GM19397 (cell line): ENCODE measurements at regions not wholly inside any gene's neighbourhood (a gene's known extent, or its start where the extent isn't known, plus 50 kb on each side); places are given as distances from the start of the nearest gene placed in this dataset.
"Not testable (repeated sequence)": the region's sequence is repeated elsewhere in the genome, so short reads cannot be mapped to it uniquely, and the experiment has no call there.

Experiments used
- ATAC-seq: cut with Tn5 transposase; IDR thresholded peaks from one replicate; pipeline ENCODE4 v1.9.1; 2021; ENCODE audit warnings: mild to moderate bottlenecking, moderate library complexity; ENCODE audit not compliant: unreplicated experiment

GRCh38 chr9:74071502-74071901 is 425.6 kb upstream of the RORB start:
- ATAC-seq, result no peak

DNA sequence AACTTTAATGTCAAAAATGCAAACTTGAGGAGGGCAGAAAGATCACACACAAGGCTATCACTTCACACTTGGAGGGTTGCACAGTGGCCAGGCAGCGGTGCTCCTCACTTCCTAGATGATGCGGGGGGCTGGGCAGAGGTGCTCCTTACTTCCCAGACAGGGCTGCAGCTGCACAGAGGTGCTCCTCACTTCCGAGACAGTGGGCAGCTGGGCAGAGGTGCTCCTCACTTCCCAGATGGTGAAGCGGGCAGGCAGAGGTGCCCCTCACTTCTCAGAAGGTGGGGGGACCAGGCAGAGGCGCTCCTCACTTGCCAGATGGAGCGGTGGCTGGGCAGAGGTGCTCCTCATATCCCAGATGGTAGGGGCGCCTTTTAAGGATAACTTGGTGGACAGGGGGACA is 423.2 kb upstream of the RORB start:
- ATAC-seq, result no peak

DNA sequence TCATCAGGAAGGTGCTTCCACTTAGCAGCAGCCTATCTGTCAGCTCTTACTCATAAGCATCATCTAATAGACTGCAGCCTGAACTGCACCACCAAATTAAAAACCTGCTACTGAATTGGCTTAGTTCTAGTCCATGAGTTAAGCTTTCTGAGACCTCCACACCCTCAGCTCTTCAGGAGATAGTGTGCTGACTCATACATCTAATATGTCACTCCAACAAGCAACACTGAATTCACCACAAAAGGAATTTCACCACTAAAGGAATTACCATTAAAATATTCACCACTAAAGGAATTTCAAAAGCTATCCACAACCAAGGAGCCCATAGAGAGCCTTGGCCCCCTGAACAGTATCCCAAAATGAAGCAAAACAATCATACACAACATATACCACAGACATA is 418.5 kb upstream of the RORB start:
- no peak for ATAC-seq

- ATAC-seq, result not testable (repeated sequence)
Observed at GRCh38 chr9:74080652-74081051, 416.5 kb upstream of the RORB start.

DNA sequence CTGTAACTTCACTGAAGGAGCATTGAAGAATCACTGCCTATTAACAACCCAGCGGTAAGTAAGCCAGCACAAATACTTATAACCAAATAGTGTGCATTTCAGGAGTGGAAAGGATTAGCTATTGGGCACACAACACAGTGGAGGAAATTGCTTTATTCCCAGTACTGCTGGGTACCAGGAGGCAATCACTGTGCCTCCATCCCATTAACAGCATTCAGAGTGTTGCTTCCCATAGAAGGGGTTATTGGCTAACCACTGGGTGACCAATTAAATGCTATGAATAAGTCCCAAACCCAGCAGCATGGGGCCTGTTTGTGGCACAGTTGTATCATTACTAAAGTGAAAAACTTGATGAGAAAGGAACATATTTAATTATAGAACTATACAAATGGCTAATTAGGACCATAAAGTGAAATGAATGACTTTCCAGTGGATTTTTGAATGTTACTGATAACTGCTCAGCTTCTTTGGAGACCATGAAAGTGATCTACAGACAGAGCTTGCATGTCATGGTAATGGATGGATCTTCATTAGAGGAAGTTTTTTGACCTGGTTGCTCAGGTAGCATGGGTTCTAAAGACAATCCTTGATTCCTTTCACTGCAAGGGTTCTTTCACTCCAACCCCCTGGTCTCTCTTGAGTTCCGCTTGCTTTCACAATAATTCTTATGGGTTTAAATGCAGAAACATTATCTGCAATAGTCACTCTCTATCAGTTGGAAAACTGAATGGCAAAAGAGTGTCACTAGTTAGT is 413.3 kb upstream of the RORB start:
- no peak for ATAC-seq

DNA sequence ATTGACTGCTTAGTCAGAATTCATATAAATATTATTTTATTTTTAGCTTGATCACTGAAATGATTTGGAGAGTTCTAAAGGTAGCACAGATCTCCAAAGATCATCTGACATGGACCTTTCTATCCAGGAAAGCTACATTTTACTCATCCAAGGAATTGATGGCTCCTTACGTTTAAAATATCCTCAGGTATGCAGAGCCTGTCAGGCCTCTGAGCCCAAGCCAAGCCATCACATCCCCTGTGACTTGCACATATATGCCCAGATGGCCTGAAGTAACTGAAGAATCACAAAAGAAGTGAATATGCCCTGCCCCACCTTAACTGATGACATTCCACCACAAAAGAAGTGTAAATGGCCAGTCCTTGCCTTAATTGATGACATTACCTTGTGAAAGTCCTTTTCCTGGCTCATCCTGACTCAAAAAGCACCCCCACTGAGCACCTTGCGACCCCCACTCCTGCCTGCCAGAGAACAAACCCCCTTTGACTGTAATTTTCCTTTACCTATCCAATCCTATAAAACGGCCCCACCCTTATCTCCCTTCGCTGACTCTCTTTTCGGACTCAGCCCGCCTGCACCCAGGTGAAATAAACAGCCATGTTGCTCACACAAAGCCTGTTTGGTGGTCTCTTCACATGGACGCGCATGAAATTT is 411.6 kb upstream of the RORB start:
- ATAC-seq, result not testable (repeated sequence)

DNA sequence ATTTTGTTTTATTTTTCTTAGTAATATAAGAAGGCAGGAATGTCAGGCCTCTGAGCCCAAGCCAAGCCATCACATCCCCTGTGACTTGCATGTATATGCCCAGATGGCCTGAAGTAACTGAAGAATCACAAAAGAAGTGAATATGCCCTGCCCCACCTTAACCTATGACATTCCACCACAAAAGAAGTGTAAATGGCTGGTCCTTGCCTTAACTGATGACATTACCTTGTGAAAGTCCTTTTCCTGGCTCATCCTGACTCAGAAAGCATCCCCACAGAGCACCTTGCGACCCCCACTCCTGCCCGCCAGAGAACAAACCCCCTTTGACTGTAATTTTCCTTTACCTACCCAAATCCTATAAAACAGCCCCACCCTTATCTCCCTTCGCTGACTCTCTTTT is 406.2 kb upstream of the RORB start:
- ATAC-seq, result not testable (repeated sequence)

DNA sequence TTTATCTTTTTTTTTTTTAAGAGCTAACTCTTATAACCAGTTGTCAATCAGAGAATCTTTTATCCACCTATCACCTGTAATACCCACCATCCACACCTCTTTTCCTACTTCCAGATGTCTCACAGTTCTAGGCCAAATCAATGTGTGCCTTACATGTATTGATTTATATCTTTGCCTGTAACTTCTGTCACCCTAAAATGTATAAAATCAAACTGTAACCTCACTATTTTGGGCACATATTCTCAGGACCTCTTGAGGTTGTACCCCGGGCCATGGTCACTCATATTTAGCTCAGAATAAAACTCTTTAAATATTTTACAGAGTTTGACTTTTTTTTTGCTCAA is 404.7 kb upstream of the RORB start:
- ATAC-seq, result no peak

- ATAC-seq, result not testable (repeated sequence)
Observed at GRCh38 chr9:74094037-74094436, 403.1 kb upstream of the RORB start.

DNA sequence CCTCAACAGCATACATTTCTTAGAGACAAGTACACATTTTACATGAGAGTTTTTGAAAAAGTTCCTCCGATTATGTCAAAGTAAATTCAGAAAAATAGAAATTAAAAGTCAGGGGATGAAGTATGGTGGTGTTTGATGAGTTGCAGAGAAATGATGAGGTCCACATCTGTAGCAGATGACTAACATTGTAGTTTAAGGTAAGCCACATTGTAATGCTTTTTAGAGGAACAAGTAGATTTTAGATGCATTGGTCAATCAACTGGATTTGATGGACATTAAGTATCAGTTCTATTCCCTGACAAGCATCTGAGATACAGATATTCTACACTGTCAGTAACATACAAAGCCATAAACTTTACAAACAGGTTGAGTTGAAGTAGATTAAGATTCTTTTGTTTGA is 402.4 kb upstream of the RORB start:
- no peak for ATAC-seq

DNA sequence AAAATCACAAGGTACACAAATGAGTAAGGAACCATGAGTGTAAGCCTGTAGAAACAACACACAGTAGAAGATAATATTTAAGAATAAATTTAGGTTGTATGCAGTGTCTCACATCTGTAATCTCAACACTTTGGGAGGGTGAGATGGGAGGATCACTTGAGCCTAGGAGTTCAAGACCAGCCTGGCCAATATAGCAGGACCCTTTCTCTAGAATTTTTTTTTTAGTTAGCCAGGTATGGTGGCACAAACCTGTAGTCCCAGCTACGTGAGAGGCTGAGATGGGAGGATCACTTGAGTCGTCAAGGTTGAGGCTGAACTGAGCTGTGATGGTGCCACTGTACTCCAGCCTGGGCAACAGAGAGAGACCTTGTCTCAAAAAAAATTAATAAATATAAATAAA is 401.2 kb upstream of the RORB start:
- no peak for ATAC-seq

- no peak for ATAC-seq
Observed at GRCh38 chr9:74096420-74096819, 400.7 kb upstream of the RORB start.

DNA sequence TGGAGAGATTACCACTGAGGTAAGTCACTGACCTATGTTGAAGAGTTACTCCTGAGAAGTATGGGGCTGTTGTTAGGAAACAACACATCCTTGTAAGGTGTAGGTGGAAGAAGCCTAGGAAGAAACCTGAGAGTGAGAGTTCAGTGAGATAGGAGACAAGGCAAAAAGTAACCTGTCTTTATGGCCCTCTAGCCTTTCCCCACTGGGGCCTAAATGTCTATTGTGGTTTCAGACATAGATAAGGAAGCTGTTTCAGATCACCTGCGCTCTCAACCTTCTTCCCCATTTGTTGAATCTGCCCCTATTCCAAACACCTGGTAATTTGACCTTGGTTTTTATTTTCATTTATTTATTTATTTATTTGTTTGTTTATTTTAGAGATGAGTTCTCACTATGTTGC is 397.1 kb upstream of the RORB start:
- no peak for ATAC-seq

DNA sequence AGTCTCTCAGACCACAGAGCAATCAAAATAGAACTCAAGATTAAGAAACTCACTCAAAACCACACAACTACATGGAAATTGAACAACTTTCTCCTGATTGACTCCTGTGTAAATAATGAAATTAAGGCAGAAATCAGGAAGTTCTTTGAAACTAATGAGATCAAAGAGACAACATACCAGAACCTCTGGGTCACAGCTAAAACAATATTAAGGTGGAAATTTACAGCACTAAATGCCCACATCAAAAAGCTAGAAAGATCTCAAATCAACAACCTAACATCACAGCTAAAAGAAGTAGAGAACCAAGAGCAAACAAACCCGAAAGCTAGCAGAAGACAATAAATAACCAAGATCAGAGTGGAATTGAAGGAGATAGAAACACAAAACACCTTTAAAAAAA is 395.0 kb upstream of the RORB start:
- not testable (repeated sequence) for ATAC-seq

DNA sequence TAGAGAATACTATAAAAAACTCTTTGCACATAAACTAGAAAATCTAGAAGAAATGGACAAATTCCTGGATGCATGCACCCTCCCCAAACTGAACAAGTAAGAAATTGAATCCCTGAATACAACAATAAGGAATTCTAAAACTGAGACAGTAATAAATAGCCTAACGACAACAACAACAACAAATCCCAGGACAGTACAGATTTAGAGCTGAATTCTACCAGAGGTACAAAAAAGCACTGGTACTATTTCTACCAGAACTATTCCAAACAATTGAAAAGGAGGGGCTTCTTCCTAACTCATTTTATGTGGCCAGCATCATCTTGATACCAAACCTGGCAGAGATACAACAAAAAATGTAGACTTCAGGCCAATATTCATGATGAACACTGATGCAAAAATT is 394.4 kb upstream of the RORB start:
- no peak for ATAC-seq

DNA sequence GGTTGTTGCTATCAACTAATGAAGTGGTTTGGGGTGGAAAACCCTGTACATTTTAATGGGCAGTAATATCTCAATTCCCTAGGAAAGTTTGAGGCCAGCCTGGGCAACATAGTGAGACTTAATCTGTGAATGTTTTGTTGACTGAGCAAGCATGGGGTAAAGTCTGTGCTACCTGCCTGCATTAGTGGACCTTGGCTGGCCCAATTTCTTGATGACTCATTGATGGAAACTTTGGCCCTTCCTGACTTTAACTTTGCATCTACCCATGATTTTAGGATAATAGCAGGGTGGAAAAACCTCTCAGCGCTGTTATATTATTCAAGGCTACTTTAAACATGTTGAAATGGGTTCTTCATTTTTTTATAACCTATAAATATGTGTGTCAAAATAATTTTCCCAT is 389.4 kb upstream of the RORB start:
- ATAC-seq, result no peak

DNA sequence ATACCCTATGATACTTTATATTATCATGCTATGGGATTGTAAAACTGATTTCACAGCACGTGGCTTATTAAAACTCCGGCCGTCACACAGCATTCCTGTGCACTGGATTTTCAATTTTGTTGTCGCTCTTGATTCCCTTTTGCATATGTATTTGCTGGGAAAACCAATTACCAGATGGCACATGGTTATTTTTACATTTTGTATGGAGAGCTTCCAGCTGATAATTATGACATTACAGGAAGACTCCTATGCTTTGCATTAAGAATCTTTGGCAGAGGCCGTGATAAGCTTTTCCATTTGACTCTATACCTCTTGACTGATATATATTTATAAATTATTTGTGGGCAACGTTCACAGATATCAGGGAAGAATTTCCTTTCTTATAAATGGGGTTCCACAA is 381.2 kb upstream of the RORB start:
- ATAC-seq, result no peak

DNA sequence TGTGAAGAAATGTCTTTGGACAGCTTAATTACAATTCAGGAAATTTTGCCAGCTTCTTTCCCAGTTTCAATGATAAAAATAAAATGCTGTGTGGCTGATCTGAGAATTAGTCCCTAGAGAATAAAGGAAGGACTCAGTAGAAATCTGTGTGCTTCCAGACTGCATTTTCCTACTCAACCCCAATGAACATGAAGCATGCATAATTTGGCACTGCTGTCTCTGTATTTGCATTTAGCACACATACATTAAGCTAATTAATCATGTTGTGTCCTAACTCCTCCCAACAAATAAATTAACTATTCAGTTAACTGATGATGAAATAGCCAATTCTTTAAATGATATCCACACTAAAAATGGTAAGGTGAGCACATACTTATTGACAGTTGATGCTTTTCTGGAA is 380.0 kb upstream of the RORB start:
- no peak for ATAC-seq

DNA sequence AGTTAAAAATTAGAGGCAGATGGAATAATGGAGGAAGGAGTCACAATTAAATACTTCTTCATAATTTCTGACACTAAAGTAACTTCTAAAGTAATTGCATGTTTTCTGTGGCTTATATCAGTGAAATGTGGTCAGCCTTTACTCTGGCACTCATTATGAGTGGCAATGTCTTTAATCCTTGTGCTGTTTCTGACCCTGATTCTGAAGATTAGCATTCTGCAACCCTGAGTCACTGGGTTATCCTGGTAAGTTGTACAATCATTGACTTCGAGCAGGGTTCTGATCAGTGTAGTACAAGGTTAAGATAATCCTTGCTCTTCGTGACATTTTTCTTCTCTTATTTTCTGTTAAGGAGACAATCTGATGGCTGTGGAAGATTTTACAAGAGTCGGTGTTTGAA is 379.4 kb upstream of the RORB start:
- ATAC-seq, result no peak

DNA sequence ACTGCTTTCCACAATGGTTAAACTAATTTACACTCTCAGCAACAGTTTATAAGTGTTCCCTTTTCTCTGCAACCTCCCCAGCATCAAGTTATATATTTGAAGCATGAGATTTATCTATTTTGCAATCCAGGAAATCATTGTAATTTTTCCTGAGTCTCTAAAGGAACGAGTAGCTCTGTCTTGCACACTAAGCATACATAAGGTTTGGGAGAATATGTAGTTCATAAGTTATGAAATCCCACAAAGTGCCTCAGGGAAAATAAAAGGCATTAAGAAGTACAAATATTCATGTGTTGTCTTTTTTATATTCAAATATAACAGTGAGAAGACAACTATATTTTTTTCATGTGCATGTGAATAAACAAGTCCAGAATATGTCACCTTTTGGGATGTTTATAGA is 377.1 kb upstream of the RORB start:
- ATAC-seq, result no peak

GRCh38 chr9:74120470-74120869 is 376.7 kb upstream of the RORB start:
- no peak for ATAC-seq

- ATAC-seq, result no peak
Observed at GRCh38 chr9:74122216-74122615, 374.9 kb upstream of the RORB start.

DNA sequence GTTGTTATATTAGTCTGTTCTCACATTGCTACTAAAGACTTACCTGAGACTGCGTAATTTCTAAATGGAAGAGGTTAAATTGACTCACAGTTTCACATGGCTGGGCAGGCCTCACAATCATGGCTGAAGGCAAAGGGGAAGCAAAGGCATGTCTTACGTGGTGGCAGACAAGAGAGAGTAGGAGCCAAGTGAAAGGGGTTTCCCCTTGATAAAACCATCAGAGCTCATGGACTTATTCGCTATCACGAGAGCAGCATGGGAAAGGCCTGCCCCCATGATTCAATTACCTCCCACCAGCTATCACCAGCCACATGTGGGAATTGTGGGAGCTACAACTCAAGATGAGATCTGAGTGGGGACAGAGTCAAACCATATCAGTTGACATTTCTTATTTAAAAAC is 374.5 kb upstream of the RORB start:
- ATAC-seq, result no peak
